Neural progenitor cell (in vitro differentiated cells): ENCODE measurements at regions not wholly inside any gene's neighbourhood (a gene's known extent, or its start where the extent isn't known, plus 50 kb on each side); places are given as distances from the start of the nearest gene placed in this dataset.

Source experiments
- DNase-seq: peaks from one replicate; pipeline ENCODE4 v3.0.0-alpha.2; 2016; ENCODE audit warnings: low spot score
- H2AFZ ChIP-seq: fragments of 200-600 bp; sonication (generic); replicated peaks from 2 replicates; pipeline ENCODE4 v1.6.1; 2016; ENCODE audit warnings: antibody characterized with exemption
- H3F3A ChIP-seq: fragments of 200-600 bp; sonication (generic); 2 replicates; pipeline ENCODE4 v1.6.1; 2016; ENCODE audit warnings: antibody characterized with exemption, low read depth
- H3K27ac ChIP-seq: fragments of 200-600 bp; sonication (generic); 2 replicates; pipeline ENCODE4 v1.5.1; 2016; ENCODE audit warnings: mild to moderate bottlenecking
- H3K27me3 ChIP-seq: fragments of 200-600 bp; sonication (generic); 2 replicates; pipeline ENCODE4 v1.6.1; 2016; ENCODE audit warnings: mild to moderate bottlenecking, moderate library complexity
- H3K36me3 ChIP-seq: fragments of 200-600 bp; sonication (generic); 2 replicates; pipeline ENCODE4 v1.5.1; 2016
- H3K4me1 ChIP-seq: fragments of 200-600 bp; sonication (generic); 2 replicates; pipeline ENCODE4 v1.6.1; 2016; ENCODE audit warnings: mixed run types
- H3K4me2 ChIP-seq: fragments of 200-600 bp; sonication (generic); 2 replicates; pipeline ENCODE4 v1.6.1; 2016
- H3K4me3 ChIP-seq: fragments of 200-600 bp; sonication (generic); 2 replicates; pipeline ENCODE4 v1.5.1; 2016
- H3K79me2 ChIP-seq: fragments of 200-600 bp; sonication (generic); 2 replicates; pipeline ENCODE4 v1.6.1; 2016; ENCODE audit warnings: low read depth
- H3K9ac ChIP-seq: fragments of 200-600 bp; sonication (generic); 2 replicates; pipeline ENCODE4 v1.6.1; 2016
- H3K9me3 ChIP-seq: fragments of 200-600 bp; sonication (generic); 2 replicates; pipeline ENCODE4 v1.5.1; 2016; ENCODE audit warnings: low read depth
- H4K20me1 ChIP-seq: fragments of 200-600 bp; sonication (generic); 2 replicates; pipeline ENCODE4 v1.6.1; 2016; ENCODE audit warnings: low read depth
- H3K27ac Mint-ChIP-seq: 3 replicates; pipeline ENCODE4 v1.8.0; 2021; ENCODE audit warnings: mixed read lengths
- H3K27me3 Mint-ChIP-seq: 2 replicates; pipeline ENCODE4 v1.8.0; 2022; ENCODE audit warnings: low read depth, mild to moderate bottlenecking, inconsistent platforms, moderate library complexity, mixed read lengths; ENCODE audit not compliant: insufficient read depth
- H3K36me3 Mint-ChIP-seq: 3 replicates; pipeline ENCODE4 v1.8.0; 2021; ENCODE audit warnings: mixed read lengths
- H3K4me1 Mint-ChIP-seq: 3 replicates; pipeline ENCODE4 v1.8.0; 2021; ENCODE audit warnings: mixed read lengths
- H3K4me3 Mint-ChIP-seq: 3 replicates; pipeline ENCODE4 v1.8.0; 2021; ENCODE audit warnings: mild to moderate bottlenecking, moderate library complexity, mixed read lengths
- H3K9me3 Mint-ChIP-seq: 3 replicates; pipeline ENCODE4 v1.8.0; 2020; ENCODE audit warnings: mixed read lengths
- EZH2 ChIP-seq: fragments of 200-600 bp; sonication (generic); IDR thresholded peaks from 2 replicates; pipeline ENCODE4 v1.6.1; 2017; ENCODE audit warnings: antibody characterized with exemption, mild to moderate bottlenecking, moderate library complexity
- EZH2phosphoT487 ChIP-seq: fragments of 200-600 bp; sonication (generic); IDR thresholded peaks from 2 replicates; pipeline ENCODE4 v1.6.1; 2017; ENCODE audit warnings: antibody characterized with exemption
- TF ChIP-seq, protein P1 (sequence below): fragments of 200-600 bp; sonication (generic); IDR thresholded peaks from 2 replicates; pipeline ENCODE4 v1.5.1; 2017; ENCODE audit warnings: antibody characterized with exemption, mild to moderate bottlenecking

DNA sequence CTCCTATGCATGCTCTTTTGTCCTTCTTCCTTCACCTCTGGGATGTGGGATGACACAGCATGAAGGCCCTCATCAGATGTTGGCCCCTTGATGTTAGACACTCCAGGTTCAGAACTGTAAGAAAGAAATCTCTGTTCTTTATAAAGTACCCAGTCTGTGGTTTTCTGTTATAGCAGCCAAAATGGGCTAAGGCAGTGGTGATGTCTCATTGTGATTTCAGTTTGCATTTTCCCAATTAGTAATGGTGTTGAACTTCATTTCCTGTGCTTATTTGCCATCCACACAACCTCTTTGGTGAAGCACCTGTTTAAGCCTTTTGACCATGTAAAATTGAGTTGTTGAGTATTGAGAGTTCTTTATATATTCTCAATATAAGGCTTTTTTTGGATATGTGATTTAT, 129.3 kb upstream of the C1orf174 start:
- Histone ChIP-seq H4K20me1 (no peaks in the 10 kb centered on the region), H3K4me3 (no peak overlapping the region), H3K79me2 (no peaks in the 10 kb centered on the region), H2AFZ (no peak overlapping the region), H3K27me3 (no peaks in the 10 kb centered on the region), H3K4me1 (peaks cover 14% of the 10 kb centered on the region), H3K36me3 (no peaks in the 10 kb centered on the region), H3K27ac (no peak overlapping the region), H3K9me3 (no peaks in the 10 kb centered on the region), H3K4me2 (no peak overlapping the region), H3K9ac (no peak overlapping the region), H3F3A (no peaks in the 10 kb centered on the region)
- DNase-seq, result no peak
- no peak overlapping the region for H3K27ac Mint-ChIP-seq
- H3K4me3 Mint-ChIP-seq, result no peak overlapping the region
- peaks cover 6% of the 10 kb centered on the region for H3K9me3 Mint-ChIP-seq
- H3K36me3 Mint-ChIP-seq, result no peaks in the 10 kb centered on the region
- H3K4me1 Mint-ChIP-seq, result peaks cover 8% of the 10 kb centered on the region
- TF ChIP-seq EZH2phosphoT487 (no peak), EZH2 (no peak)
- TF ChIP-seq, protein P1, sequence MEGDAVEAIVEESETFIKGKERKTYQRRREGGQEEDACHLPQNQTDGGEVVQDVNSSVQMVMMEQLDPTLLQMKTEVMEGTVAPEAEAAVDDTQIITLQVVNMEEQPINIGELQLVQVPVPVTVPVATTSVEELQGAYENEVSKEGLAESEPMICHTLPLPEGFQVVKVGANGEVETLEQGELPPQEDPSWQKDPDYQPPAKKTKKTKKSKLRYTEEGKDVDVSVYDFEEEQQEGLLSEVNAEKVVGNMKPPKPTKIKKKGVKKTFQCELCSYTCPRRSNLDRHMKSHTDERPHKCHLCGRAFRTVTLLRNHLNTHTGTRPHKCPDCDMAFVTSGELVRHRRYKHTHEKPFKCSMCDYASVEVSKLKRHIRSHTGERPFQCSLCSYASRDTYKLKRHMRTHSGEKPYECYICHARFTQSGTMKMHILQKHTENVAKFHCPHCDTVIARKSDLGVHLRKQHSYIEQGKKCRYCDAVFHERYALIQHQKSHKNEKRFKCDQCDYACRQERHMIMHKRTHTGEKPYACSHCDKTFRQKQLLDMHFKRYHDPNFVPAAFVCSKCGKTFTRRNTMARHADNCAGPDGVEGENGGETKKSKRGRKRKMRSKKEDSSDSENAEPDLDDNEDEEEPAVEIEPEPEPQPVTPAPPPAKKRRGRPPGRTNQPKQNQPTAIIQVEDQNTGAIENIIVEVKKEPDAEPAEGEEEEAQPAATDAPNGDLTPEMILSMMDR, result no peak
- H3K27me3 Mint-ChIP-seq, result peaks cover 4% of the 10 kb centered on the region

DNA sequence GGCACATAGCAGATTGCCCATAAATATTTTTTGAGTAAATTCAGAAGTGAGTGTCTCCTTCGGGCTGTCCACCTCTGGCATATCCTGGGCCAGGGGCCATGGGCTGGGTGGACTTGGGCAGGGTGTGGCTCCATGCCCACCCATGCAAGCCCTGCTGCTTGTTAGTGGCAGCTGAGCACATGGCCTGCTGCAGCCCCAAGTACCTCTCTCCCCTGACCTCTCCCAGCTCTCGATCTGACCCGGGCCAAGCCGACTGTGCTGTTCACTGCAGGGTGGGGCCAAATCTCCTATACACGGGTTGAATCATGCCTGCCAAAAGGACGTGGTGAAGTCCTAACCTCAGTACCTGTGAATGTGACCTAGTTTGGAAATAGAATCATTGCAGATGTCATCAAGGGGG, 132.5 kb upstream of the C1orf174 start:
- Mint-ChIP-seq H3K9me3 (peaks cover 6% of the 10 kb centered on the region), H3K4me3 (no peak overlapping the region)

DNA sequence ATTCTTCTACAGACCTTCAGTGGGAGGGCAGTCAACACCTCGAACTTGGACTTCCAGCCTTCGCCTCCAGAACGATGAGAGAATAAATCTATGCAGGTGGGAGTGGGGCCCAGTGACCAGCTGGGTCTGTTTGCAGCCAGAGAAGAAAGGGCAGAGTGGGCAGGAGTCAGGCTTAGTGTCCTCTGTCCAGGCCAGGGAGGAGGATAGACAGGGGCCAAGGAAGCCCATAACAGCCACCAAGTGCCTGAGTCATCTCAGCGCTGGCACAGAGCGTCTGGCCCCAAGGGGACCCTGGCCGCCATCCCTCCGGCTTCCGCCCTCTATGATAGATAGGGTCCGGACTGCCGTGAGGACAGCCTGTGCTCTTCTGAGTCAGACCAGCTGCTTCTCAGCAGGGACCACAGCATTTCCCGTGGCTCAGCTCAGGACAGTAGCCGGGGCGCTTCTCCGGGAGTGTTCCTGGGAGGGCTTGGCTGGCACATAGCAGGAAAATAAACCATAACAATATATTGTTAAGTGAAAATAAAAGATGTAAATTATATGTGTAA, 133.1 kb upstream of the C1orf174 start:
- no peaks in the 10 kb centered on the region for H4K20me1 ChIP-seq
- H3K9me3 Mint-ChIP-seq, result peaks cover 8% of the 10 kb centered on the region
- peaks cover 4% of the 10 kb centered on the region for H3K27me3 Mint-ChIP-seq
- peaks cover 7% of the 10 kb centered on the region for H3K4me1 ChIP-seq
- no peak overlapping the region for H3K4me2 ChIP-seq
- H3K9ac ChIP-seq, result no peak overlapping the region
- no peak overlapping the region for H3K27ac Mint-ChIP-seq
- no peak overlapping the region for H3K4me3 Mint-ChIP-seq
- H2AFZ ChIP-seq, result no peak overlapping the region
- H3F3A ChIP-seq, result no peaks in the 10 kb centered on the region
- H3K4me3 ChIP-seq, result no peak overlapping the region
- no peak for DNase-seq
- TF ChIP-seq, protein P1, result no peak
- no peak for TF ChIP-seq EZH2
- TF ChIP-seq EZH2phosphoT487, result no peak
- H3K27ac ChIP-seq, result no peak overlapping the region
- no peaks in the 10 kb centered on the region for H3K36me3 Mint-ChIP-seq
- no peaks in the 10 kb centered on the region for H3K9me3 ChIP-seq
- H3K4me1 Mint-ChIP-seq, result peaks cover 8% of the 10 kb centered on the region
- no peaks in the 10 kb centered on the region for H3K36me3 ChIP-seq
- no peaks in the 10 kb centered on the region for H3K27me3 ChIP-seq
- no peaks in the 10 kb centered on the region for H3K79me2 ChIP-seq

More for the DNA sequence above, 132.5 kb upstream of the C1orf174 start:
- Histone ChIP-seq H3K9ac (no peak overlapping the region), H3K4me3 (no peak overlapping the region), H3K4me1 (peaks cover 8% of the 10 kb centered on the region), H3K27me3 (no peaks in the 10 kb centered on the region), H3K4me2 (no peak overlapping the region), H2AFZ (no peak overlapping the region), H3F3A (no peaks in the 10 kb centered on the region), H3K9me3 (no peaks in the 10 kb centered on the region), H3K36me3 (no peaks in the 10 kb centered on the region), H3K27ac (no peak overlapping the region), H4K20me1 (no peaks in the 10 kb centered on the region), H3K79me2 (no peaks in the 10 kb centered on the region)
- TF ChIP-seq, protein P1, result no peak
- no peak for TF ChIP-seq EZH2
- no peak for TF ChIP-seq EZH2phosphoT487
- H3K27me3 Mint-ChIP-seq, result peaks cover 4% of the 10 kb centered on the region
- H3K27ac Mint-ChIP-seq, result no peak overlapping the region
- DNase-seq, result no peak
- peaks cover 8% of the 10 kb centered on the region for H3K4me1 Mint-ChIP-seq
- H3K36me3 Mint-ChIP-seq, result no peaks in the 10 kb centered on the region
